ENCODE measurements at regions not wholly inside any gene's neighbourhood (a gene's known extent, or its start where the extent isn't known, plus 50 kb on each side); places are given as distances from the start of the nearest gene placed in this dataset.

DNA sequence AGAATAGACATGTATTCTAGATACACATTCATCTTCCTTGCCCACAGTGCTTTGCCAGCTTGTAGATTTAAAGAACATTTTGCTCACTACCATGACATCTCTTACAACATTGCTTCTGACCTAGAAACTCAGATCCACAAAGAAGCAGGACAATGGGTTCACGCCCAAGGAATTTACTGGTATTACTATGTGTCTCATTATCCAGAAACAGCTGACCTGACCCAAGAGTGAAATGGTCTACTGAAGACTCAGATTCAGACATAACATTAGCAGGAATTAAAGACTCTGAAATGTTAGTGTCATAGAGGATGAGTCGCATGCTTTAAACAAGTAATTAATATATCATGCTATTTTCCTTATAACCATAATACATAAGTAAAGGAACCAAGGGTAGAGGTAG is 731.4 kb downstream of the GALC start:
- intact Hi-C loops (cut with micrococcal nuclease; ENCODE audit: unreplicated experiment), result no loop called here
- H2AFZ ChIP-seq (ENCODE audit: low read length), result no peak overlapping the region
- ChIA-PET CTCF (ENCODE audit: low intra/inter-chr PET ratio, low total read pairs) (no interaction called here), POLR2A (no interaction called here)
- WGBS (ENCODE audit: low lambda C conversion rate), result 6% methylated on average over 2 of the region's 2 CpGs
- no TSS peak for BruUV-seq (replicated peaks)
- FAIRE-seq (no peak), ATAC-seq (no peak), DNase-seq (ENCODE audit: low spot score) (no peak)
- H3K4me3 ChIP-seq (replicated peaks in 1 of 3; ENCODE audit: insufficient read depth in 1 of 3, low read depth in 2 of 3, low read length in 3 of 3), result no peak overlapping the region
- in situ Hi-C loops (cut with HindIII; ENCODE audit: extremely low pct_ligation_motif_present, low pct_unique_long_range_greater_than_20kb), result no loop called here
- H3K79me2 ChIP-seq (ENCODE audit: insufficient read depth, low read length), result no peaks in the 10 kb centered on the region
- H3K27me3 ChIP-seq (ENCODE audit: control insufficient read depth in 1 of 2, insufficient read depth in 2 of 2, low read length in 2 of 2), result no peaks in the 10 kb centered on the region
- H3K9me3 ChIP-seq (ENCODE audit: low read length), result peaks cover 90% of the 10 kb centered on the region
- no peaks in the 10 kb centered on the region for H3K4me1 ChIP-seq (ENCODE audit: insufficient read depth, low read length)
- H4K20me1 ChIP-seq (ENCODE audit: insufficient read depth, low read length), result no peaks in the 10 kb centered on the region
- H3K9ac ChIP-seq (ENCODE audit: insufficient read depth, low read depth, low read length), result no peak overlapping the region
- H3K27ac ChIP-seq (ENCODE audit: extremely low read length, insufficient read depth, low read length), result no peak overlapping the region
- H3K36me3 ChIP-seq (replicated peaks in 1 of 2; ENCODE audit: control insufficient read depth in 1 of 2, insufficient read depth in 2 of 2, low read length in 2 of 2), result no peaks in the 10 kb centered on the region
- H3K4me2 ChIP-seq (ENCODE audit: low read depth, low read length), result no peak overlapping the region
- TF ChIP-seq TBP (CRISPR knock-in tag; IDR thresholded peaks at IDR 0.05) (no peak), E2F5 (CRISPR knock-in tag; conservative IDR thresholded peaks at IDR 0.05) (no peak), CEBPZ (IDR thresholded peaks at IDR 0.05; ENCODE audit: low read length) (no peak), MLXIP (CRISPR knock-in tag; IDR thresholded peaks at IDR 0.05; ENCODE audit: borderline replicate concordance) (no peak), BRCA1 (CRISPR knock-in tag; IDR thresholded peaks at IDR 0.05) (no peak), ZBTB7A (CRISPR knock-in tag; IDR thresholded peaks at IDR 0.05) (no peak), ZBTB2 (CRISPR knock-in tag; IDR thresholded peaks at IDR 0.05; ENCODE audit: low read depth) (no peak), DDIT3 (CRISPR knock-in tag; IDR thresholded peaks at IDR 0.05) (no peak), CAMTA2 (CRISPR knock-in tag; IDR thresholded peaks at IDR 0.05; ENCODE audit: borderline replicate concordance) (no peak), ZNF615 (CRISPR knock-in tag; IDR thresholded peaks at IDR 0.05; ENCODE audit: borderline replicate concordance) (no peak)
- TF ChIP-seq, protein P1, sequence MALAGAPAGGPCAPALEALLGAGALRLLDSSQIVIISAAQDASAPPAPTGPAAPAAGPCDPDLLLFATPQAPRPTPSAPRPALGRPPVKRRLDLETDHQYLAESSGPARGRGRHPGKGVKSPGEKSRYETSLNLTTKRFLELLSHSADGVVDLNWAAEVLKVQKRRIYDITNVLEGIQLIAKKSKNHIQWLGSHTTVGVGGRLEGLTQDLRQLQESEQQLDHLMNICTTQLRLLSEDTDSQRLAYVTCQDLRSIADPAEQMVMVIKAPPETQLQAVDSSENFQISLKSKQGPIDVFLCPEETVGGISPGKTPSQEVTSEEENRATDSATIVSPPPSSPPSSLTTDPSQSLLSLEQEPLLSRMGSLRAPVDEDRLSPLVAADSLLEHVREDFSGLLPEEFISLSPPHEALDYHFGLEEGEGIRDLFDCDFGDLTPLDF (CRISPR knock-in tag; IDR thresholded peaks at IDR 0.05), result no peak
- TF ChIP-seq, protein P2, sequence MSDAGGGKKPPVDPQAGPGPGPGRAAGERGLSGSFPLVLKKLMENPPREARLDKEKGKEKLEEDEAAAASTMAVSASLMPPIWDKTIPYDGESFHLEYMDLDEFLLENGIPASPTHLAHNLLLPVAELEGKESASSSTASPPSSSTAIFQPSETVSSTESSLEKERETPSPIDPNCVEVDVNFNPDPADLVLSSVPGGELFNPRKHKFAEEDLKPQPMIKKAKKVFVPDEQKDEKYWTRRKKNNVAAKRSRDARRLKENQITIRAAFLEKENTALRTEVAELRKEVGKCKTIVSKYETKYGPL (CRISPR knock-in tag; IDR thresholded peaks at IDR 0.05), result no peak
